ENCODE measurements at regions not wholly inside any gene's neighbourhood (a gene's known extent, or its start where the extent isn't known, plus 50 kb on each side); places are given as distances from the start of the nearest gene placed in this dataset.

- Mint-ChIP-seq H3K4me1 (ENCODE audit: low read depth) (peaks cover 6% of the 10 kb centered on the region), H3K36me3 (ENCODE audit: low read depth) (no peaks in the 10 kb centered on the region), H3K9me3 (no peaks in the 10 kb centered on the region), H3K27ac (no peak overlapping the region), H3K27me3 (peaks cover 25% of the 10 kb centered on the region), H3K4me3 (no peak overlapping the region)
- TF ChIP-seq CTCF (IDR thresholded peaks at IDR 0.05), result no peak
- no peak overlapping the region for H3K27ac ChIP-seq (ENCODE audit: low read depth in 1 of 2, low read length in 2 of 2)
- ChIA-PET POLR2A (no interaction called here), CTCF (no interaction called here)
- no peaks in the 10 kb centered on the region for H3K36me3 ChIP-seq (ENCODE audit: insufficient read depth, low read length)
- no peaks in the 10 kb centered on the region for H3K9me3 ChIP-seq (ENCODE audit: control insufficient read depth in 1 of 2, insufficient read depth in 1 of 2, low read length in 2 of 2)
- H3K4me1 ChIP-seq (ENCODE audit: insufficient read depth, low read length), result no peaks in the 10 kb centered on the region
- H3K27me3 ChIP-seq (ENCODE audit: control insufficient read depth in 1 of 2, insufficient read depth in 2 of 2, low read length in 2 of 2), result no peaks in the 10 kb centered on the region
- ATAC-seq (ENCODE audit: poor library complexity) (no peak), DNase-seq (no peak)
- intact Hi-C loops (cut with DNase I, micrococcal nuclease), result no loop called here
- H3K4me3 ChIP-seq (ENCODE audit: low read length), result no peak overlapping the region
These were observed 335.7 kb downstream of the RFC3 start for GRCh38 chr13:34153428-34154180.

DNA sequence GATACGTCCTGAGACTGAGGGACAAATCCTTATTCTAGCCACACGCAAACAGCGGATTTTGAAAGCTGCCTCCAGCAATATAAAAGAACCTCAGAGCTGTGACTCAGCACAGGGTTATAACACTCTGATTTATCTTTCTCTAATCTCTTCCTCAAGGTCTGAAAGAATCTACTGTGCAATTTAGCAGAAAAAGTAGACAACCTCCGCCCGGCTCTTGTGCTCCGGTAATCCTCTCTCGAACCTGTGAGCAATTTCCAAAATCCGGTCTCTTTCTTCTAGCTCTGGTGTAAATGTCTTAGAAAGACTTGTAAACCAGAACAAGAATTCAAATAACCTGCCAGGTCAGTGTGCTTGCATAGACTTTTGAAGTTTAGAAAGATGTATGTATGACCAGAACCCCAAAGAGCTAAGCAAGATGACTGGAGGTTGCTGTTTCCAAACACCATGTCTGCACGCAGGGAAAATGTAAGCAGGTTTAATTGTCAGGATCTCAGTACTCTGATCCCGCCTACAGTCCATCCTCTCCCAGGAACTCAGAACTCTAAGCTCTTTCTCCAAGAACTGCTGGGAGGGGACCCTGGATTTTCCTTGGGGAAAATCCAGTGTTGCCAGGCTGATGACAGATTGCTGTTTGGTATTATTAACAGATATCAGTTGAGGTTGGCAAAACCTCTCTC, 338.1 kb downstream of the RFC3 start:
- no peak for ATAC-seq (ENCODE audit: poor library complexity)
- no peaks in the 10 kb centered on the region for H3K36me3 ChIP-seq (ENCODE audit: insufficient read depth, low read length)
- H3K9me3 ChIP-seq (ENCODE audit: control insufficient read depth in 1 of 2, insufficient read depth in 1 of 2, low read length in 2 of 2), result no peaks in the 10 kb centered on the region
- no peaks in the 10 kb centered on the region for H3K36me3 Mint-ChIP-seq (ENCODE audit: low read depth)
- H3K4me3 Mint-ChIP-seq, result no peak overlapping the region
- no peak for DNase-seq
- ChIA-PET CTCF (no interaction called here), POLR2A (no interaction called here)
- no peak overlapping the region for H3K4me3 ChIP-seq (ENCODE audit: low read length)
- no peak overlapping the region for H3K27ac Mint-ChIP-seq
- no peaks in the 10 kb centered on the region for H3K4me1 ChIP-seq (ENCODE audit: insufficient read depth, low read length)
- H3K27me3 ChIP-seq (ENCODE audit: control insufficient read depth in 1 of 2, insufficient read depth in 2 of 2, low read length in 2 of 2), result no peaks in the 10 kb centered on the region
- peaks cover 6% of the 10 kb centered on the region for H3K4me1 Mint-ChIP-seq (ENCODE audit: low read depth)
- intact Hi-C loops (cut with DNase I, micrococcal nuclease), result no loop called here
- no peaks in the 10 kb centered on the region for H3K9me3 Mint-ChIP-seq
- peaks cover 36% of the 10 kb centered on the region for H3K27me3 Mint-ChIP-seq
- H3K27ac ChIP-seq (ENCODE audit: low read depth in 1 of 2, low read length in 2 of 2), result no peak overlapping the region
- no peak for TF ChIP-seq CTCF (IDR thresholded peaks at IDR 0.05)

DNA sequence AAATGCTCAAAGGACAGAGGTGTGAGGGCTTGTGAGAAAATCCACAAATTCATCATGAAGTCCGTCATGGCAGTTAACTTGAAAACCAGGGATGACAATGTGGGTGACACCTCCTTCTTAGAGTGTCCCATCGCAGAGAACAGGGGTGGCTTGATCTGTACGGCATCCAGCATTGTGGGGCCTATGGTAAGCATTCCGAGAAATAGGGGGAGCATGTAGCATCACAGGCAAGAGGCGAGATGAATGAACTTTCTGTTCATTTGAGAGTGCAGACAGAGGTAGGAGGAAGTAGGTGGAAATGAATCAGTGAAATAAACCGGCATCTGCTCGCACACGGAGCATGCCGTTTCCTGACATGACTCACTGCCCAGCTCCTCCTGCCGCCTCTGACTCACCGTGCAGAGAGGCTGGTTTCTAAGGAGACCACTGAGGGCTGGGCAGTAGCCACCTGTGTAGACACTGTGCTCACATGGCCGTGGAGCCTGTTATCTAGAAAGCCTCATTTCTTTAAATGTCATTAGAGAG, 339.0 kb downstream of the RFC3 start:
- Histone ChIP-seq H3K9me3 (ENCODE audit: control insufficient read depth in 1 of 2, insufficient read depth in 1 of 2, low read length in 2 of 2) (no peaks in the 10 kb centered on the region), H3K27me3 (ENCODE audit: control insufficient read depth in 1 of 2, insufficient read depth in 2 of 2, low read length in 2 of 2) (no peaks in the 10 kb centered on the region), H3K36me3 (ENCODE audit: insufficient read depth, low read length) (no peaks in the 10 kb centered on the region), H3K27ac (ENCODE audit: low read depth in 1 of 2, low read length in 2 of 2) (no peak overlapping the region), H3K4me1 (ENCODE audit: insufficient read depth, low read length) (no peaks in the 10 kb centered on the region), H3K4me3 (ENCODE audit: low read length) (no peak overlapping the region)
- H3K4me1 Mint-ChIP-seq (ENCODE audit: low read depth), result peaks cover 6% of the 10 kb centered on the region
- no peaks in the 10 kb centered on the region for H3K36me3 Mint-ChIP-seq (ENCODE audit: low read depth)
- no peak overlapping the region for H3K27ac Mint-ChIP-seq
- H3K27me3 Mint-ChIP-seq, result peaks cover 36% of the 10 kb centered on the region
- no peaks in the 10 kb centered on the region for H3K9me3 Mint-ChIP-seq
- intact Hi-C loops (cut with DNase I, micrococcal nuclease), result no loop called here
- ChIA-PET CTCF (no interaction called here), POLR2A (no interaction called here)
- peak; percentile 39 for ATAC-seq (ENCODE audit: poor library complexity)
- H3K4me3 Mint-ChIP-seq, result no peak overlapping the region
- TF ChIP-seq CTCF (IDR thresholded peaks at IDR 0.05), result no peak
- peak in 4 of 14 experiments; percentile 4 to 46 (median 13) for DNase-seq
